GM21515 (cell line): ENCODE measurements at regions not wholly inside any gene's neighbourhood (a gene's known extent, or its start where the extent isn't known, plus 50 kb on each side); places are given as distances from the start of the nearest gene placed in this dataset.
"Not testable (repeated sequence)": the region's sequence is repeated elsewhere in the genome, so short reads cannot be mapped to it uniquely, and the experiment has no call there.

Experiments used
- ATAC-seq: cut with Tn5 transposase; IDR thresholded peaks from one replicate; pipeline ENCODE4 v1.9.1; 2021; ENCODE audit not compliant: unreplicated experiment

DNA sequence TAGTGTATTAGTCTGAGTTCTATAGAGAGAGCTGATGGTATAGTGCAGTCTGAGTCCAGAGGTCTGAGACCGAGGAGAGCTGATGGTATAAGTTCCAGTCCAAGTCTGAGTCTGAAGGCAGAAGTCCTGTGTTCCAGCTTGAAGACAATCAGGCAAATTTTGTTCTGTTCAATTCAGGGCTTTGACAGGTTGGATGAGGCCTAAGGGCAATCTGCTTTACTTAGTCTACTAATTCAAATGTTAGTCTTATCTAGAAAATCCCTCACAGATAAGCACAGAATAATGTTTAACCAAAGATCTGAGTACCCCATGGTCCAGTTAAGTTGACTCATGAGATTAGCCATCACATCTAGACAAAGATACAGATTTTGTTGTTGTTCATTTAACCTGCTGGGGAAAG is 303.0 kb upstream of the KLF4 start:
- ATAC-seq: no peak

DNA sequence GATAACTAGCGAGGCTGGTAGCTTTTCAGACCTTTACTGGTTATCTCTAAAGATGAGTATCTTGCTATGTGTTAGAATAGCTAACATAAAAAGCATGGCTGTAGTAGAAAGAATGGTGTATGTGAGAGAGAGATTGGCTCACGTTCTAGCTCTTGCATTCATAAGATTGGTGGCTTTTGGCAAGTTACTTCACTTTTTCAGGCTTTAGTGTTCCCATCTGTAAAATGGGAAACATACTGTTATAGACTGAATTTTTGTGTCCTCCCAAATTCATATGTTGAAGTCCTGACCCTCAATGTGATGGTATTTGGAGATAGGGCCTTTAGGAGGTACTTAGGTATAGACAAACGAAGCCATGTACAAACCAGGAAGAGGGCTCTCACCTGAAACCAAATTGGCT is 302.4 kb upstream of the KLF4 start:
- no peak for ATAC-seq

GRCh38 chr9:107789001-107789700 is 299.6 kb upstream of the KLF4 start:
- no peak for ATAC-seq

- ATAC-seq: no peak
Observed at GRCh38 chr9:107786561-107786960, 297.0 kb upstream of the KLF4 start.

GRCh38 chr9:107784235-107784958 is 294.8 kb upstream of the KLF4 start:
- ATAC-seq: no peak

- ATAC-seq: no peak
Observed at GRCh38 chr9:107782789-107783188, 293.2 kb upstream of the KLF4 start.

- ATAC-seq: no peak
Observed at GRCh38 chr9:107782381-107782780, 292.8 kb upstream of the KLF4 start.

DNA sequence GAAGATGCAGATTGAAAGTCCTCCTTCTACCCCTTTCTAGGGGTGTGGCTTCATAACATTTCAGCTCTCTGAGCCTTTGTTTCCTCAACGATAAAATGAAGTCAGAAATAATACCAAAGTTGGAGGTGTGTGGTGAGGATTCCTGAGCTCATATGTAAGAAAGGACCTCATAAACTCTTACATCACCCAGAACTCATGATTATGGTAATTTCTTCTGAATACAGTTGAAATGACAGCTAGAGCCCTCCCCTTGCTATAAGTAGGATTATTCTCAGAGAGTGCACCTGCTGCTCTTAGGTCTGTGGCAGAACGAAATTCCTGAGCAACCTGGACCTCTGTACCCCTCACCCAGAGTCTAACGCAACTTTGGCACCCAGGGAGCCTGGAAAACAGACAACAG is 291.4 kb upstream of the KLF4 start:
- ATAC-seq: no peak

- ATAC-seq: no peak
Observed at GRCh38 chr9:107779731-107780130, 290.2 kb upstream of the KLF4 start.

DNA sequence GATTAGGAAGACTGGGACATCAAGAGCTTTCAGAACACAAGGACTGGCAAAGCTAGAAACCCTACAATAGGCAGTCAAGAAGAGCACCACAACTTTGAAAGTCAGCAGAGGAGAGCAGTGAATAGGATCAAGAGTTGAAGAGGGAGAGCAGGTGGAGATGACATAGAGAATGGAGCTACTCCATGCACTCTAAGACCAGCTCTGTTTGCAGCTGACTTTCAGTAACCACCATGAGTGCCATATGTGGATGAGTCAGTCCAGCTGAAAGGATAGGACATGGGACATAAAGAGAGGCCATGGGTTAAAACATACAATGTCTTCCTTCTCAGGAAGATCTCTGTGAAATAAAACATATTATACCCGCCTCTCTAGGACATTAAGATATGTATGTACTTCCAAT is 289.1 kb upstream of the KLF4 start:
- no peak for ATAC-seq

GRCh38 chr9:107774099-107774498 is 284.5 kb upstream of the KLF4 start:
- not testable (repeated sequence) for ATAC-seq

- ATAC-seq: no peak
Observed at GRCh38 chr9:107772988-107773387, 283.4 kb upstream of the KLF4 start.

GRCh38 chr9:107770716-107771115 is 281.1 kb upstream of the KLF4 start:
- no peak for ATAC-seq

- ATAC-seq: no peak
Observed at GRCh38 chr9:107768224-107768623, 278.7 kb upstream of the KLF4 start.

DNA sequence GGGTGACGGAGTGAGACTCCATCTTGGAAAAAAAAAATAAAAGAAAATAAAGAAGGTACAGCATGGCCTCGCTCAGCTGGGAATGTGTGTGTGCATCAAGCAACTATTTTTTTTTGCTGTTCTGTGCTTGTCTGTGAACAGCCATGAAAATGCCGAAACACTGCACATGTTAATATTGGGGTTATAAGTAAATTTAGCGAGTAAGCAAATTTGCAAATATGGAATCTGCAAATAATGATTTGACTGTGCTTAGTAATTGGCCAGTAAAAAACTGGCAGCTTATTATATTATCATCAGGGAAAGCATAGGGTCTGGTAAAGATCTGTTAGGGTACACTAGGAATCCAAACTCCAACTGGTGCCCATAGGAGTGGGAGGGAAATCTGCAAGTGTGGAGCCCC is 278.1 kb upstream of the KLF4 start:
- no peak for ATAC-seq

DNA sequence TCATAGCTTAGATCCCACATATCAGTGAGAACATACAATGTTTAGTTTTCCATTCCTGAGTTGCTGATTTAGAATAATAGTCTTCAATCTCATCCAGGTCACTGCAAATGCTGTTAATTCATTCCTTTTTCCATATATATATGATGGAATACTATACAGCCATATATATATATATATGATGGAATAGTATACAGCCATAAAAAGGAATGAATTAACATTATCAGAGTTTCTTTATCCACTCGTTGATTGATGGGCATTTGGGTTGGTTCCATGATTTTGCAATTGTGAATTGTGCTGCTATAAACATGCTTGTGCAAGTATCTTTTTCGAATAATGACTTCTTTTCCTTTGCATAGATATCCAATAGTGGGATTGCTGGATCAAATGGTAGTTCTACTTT is 273.9 kb upstream of the KLF4 start:
- ATAC-seq: not testable (repeated sequence)

DNA sequence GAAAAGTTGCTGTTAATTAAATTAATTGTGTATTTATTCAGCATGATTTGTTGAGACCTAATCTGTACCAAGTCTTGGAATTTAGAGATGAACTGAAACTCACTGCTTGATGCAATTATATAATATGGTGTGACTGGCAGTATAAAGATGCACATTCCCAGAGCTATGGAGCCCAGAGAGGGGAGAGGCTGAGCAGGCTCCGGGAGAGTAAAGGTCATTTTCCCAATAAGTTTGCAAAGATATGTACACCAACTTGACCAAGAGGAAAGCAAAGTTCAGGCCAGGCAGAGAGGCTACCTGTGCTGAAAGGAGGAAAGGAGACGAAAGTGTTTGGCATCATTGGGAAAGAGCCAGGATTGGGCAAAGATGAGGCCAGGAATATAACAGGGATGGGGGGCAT is 271.7 kb upstream of the KLF4 start:
- ATAC-seq: no peak

DNA sequence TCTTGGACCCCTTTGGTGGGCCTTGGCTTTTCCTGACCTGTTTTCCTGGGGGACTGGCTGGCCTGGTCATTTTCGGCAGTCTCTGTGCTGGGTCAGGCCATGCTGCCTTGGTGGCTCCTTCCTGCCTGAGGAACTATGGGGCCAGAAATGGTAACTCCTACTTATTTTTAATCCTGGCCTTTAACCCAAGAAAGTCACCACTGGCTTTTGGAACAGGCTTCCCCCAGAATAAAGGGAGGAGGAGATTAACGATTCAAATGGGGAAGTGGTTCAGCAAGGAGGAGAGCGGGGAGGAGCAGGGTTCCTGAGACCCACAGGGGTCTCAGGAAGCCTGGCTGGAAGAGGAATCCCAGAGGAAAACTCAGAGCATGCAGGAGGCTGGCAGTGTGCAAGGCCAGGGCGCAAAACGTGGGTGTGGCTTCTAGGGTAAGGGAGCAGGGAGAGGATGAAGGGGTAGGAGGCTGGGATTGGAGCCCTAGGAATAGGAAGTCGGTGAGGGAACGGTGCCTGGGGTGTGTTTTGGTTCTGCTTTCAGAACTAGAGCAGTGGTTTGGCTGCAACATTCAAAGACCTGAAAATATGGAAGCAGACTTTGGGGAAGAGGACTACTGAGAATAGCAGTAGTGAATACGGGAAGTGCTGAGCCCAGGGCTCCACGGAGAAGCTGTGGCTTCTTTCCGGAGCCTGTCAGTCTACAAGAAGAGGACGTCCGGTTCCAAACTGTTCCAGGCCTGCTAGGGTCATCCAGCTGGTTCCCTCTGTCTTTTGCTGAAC is 271.1 kb upstream of the KLF4 start:
- ATAC-seq: no peak

DNA sequence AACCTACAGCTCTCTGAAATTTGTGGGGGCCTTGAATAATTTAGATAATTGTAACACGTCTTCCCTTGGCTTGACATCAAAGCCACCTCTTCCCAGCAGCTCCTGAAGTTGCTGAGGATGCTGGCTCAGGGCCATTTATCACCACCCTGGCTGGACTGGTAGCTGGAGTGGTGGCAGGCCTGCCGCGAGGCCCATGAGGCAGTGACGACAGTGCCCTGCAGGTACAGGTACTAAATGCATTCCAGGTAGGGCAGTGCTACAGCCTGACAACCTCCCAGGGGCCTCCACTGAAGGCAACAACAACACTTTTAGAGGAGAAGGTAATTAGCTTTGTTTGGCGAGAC is 270.2 kb upstream of the KLF4 start:
- no peak for ATAC-seq

- ATAC-seq: no peak
Observed at GRCh38 chr9:107759009-107759822, 269.6 kb upstream of the KLF4 start.

GRCh38 chr9:107756091-107756490 is 266.5 kb upstream of the KLF4 start:
- ATAC-seq: no peak
